Fibroblast of skin of left quadriceps (primary cell): ENCODE measurements at regions not wholly inside any gene's neighbourhood (a gene's known extent, or its start where the extent isn't known, plus 50 kb on each side); places are given as distances from the start of the nearest gene placed in this dataset.

Experiments
- DNase-seq, 2 experiments: peaks; one replicate each; pipeline ENCODE4 v3.0.0-alpha.2; 2013; ENCODE audit warnings: low read depth in 2 of 2

DNA sequence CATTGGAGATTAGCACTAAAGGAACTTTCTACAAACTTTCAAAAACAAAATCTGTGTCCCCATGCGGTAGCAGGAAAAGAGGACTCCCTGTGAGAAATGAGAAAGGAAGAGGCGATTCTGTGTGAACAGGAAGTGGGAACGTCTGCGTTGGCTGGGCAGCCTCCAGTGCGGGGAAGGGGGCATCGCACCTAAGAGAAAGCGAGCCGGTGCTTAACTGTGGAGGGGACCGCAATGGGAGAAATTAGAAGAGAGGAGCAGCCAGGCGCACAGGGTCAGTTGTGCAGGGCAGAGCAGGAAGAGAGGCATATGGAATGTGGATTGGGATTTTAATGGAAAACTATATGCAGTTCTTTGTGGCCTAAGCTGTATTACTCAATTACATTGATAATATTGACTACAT is 77.4 kb upstream of the DOCK9 start:
- DNase-seq = no peak

DNA sequence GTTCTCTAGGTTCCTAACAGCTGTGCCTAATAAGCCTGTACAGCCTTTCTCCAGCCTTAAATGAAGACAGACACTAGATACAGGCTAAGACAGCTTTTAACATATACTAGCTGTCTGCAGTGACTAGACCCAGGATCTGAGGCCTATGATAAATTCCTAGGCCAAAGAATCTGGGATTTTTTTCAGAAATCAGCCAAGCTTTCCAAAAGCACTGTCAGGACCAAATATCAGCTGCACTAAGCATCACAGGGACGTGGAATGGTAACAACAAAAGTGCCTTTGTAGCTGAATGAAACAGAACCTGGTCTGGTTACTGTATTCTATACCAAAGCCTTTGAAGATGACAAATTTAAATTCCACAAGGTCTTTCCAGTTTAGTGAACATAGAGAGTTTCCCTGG is 77.9 kb upstream of the DOCK9 start:
- no peak for DNase-seq

DNA sequence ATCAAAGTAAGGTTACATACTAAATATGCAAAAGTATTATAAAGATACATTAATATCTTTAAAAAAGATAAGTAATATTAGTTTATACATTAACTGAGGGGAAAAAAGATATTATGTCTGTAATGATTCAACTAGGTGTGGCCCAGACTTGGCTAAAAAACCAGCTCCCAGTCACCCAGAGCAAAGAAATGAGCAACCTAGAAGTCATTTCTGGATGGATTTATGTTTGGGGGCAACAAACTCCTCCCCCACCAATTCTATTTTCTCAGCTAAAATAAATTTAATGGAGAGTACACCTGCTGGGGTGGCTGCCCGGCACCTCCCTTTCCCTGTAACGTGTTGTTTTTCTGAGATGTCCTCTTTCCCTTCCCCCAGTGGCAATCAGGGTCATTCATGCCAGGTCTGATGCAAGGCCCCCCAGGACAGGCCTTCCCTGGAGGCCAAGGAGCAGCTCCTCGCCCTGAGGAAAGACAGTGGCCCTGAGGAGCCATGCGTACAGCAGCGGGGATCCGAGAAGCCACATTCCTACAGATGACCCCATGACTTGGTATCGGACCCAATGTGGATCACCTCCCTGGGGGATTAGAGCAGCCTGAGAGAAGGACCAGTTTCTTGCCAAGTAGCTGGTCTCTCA is 78.6 kb upstream of the DOCK9 start:
- DNase-seq = no peak

DNA sequence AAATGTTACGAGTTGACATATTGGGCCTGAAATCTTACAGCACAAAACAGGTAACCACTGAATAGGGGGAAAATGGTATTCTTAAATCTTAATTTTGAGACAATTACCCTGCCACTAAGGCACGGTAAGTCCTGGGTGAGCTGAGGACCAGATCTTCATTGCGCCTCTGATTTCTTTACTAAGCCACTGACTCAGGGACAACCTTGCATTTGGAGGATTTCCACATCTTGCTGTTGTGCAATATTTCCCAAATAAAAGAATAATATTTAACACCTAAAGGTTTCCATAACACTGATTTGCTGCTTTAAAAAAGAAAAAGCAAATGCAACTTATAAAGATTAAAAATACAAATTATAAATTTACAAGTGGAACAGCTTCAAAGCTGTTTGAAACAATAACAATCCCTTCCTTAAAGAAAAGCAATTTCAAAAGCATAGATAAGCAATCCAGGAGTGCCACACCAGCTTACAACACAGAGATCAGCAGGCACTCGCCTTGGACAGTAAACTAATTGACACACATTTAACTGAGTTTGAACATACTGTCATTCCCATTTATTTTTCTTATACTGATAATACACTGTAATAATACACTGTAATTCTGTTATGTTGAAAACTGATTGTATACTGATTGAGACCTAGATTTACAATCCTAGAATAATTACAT is 79.6 kb upstream of the DOCK9 start:
- no peak for DNase-seq

DNA sequence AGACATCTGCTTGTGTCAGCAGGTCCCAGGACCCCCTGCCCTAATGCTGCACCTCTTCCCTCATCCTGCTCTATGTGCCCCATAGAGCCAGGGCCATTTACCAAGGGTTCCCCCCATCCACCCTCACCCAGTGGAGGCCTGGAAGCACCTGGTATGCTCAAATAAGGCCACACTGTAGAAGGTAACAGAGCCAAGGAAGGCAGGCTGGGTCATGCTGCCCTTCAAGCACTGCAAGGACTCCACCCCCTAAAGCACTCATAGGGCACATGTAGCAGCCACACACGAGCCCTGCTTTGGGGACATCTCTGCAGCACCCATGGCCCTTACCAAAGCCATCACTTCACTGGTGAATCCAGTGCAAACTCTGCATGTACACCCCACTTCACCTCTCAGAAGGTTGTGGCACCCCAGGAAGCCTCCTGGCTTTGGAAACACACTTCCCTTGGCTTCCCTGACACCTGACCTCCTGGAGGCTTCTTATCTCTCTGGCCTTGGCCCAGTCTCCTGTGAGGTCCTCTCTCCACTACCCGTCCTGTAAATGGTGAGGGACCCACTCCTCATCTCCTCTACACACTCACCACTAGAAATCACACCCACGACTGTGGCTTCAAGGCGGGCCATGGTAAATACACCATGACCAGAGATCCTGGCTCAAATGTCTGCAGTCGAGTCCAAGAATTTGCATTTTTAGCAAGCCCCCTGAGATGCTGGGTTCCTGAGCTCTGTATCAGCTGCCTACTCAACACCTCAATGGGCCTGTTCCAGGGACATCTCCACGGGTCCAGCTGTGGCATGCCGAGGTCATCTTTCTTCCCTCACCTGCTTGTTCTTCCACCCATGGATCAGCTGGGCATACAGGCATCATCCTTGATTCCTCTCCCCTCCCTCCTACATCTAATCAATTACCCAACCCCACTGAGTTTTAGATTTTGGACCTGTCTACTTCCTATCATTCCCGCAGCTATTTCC is 80.9 kb upstream of the DOCK9 start:
- no peak for DNase-seq

DNA sequence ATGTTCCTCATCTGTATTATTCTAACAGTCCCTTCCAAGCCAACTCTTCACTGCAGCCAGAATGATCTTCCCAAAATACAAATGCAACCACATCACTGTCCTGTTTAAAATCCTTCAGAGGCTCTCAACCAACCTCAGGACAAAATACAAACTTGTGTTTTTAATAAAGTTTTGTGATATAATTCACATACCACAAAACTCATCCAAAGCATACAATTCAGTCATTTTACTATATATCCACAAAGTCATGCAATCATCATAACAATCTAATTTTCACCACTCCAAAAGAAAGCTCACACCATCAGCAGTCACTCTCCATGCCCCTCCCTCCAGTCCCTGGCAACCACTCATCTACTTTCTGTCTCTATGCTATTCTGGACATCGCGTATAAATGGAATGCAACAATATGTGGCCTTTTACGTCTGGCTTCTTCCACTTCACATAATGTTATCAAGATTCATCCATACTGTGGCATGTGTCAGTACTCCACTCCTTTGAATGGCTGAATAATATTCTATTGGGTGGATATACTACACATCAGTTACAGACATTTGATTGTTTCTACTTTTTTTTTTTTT is 81.7 kb upstream of the DOCK9 start:
- no peak for DNase-seq

DNA sequence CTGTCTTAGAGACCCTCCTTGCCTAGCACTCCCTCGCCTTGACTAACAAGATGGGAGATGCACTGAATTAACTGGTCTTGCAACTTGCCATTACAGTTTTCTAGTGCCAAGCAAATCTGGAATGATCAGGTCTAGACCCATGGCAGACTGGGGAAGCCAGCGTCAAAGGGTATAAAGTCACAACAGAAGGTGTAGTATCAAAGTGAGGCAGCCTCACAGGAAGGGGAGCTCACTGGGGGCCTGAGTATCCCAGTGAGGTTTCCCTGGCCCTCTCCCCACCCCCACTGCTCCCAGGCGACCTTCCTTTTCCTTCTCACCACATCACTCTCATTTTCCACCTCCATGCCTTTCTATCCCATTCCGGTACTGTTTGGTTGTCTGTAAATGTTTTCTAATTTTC is 83.5 kb upstream of the DOCK9 start:
- DNase-seq = no peak

DNA sequence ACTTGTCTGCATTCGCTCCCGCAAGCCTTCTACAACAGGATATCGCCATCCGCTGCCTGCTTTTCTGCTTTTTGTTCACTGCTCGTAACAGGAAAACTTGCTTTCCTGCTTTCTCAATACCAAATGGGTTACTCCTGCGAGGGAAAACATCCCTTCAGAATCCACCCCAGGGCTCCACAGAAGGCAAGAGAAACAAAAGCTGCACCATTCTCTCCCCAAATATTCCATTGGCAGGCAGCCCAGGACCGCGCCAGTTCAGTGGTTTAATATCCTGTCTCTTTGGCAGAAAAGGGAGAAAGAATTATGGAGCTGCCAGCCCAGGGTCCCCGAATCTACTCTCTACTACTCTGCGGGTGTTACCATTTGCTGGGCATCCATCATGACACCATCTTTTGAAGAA is 84.7 kb upstream of the DOCK9 start:
- DNase-seq = no peak

DNA sequence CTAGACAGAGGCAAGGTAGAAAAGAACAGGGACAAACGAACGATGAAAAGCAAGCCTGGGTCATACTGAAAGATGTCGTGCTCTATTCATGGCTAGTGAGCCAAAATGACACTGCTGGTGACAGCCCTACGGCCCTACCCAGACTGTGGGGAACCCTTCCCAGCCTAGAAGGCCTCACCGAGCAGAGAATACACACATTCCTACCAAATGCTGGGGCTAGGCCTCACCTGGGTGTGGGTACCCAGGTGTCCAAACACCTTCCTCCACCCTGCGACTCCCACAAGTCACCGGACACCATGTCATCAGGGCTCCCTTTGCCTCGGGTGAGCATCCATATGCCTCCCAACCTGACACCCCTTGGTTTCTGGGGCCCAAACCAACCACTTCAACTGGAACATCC is 85.3 kb upstream of the DOCK9 start:
- DNase-seq = no peak

DNA sequence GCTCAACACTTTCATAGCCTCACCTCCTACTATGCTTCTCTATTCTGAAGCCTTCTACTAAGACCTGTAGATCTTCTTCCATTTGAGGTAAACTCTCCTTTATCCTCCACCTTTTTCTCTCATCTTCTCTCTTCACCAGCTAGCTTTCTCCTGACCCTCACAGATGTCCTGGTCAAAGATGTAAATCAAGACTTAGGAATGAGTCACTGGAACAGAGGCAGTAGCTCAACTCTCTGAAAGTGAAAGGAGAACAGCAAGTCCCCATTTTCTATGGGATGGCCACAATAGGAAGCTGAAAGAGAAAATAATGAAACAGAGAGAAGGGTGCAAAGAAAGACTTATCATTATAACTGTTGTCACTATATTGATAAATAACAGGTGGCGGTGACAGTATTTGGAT is 86.1 kb upstream of the DOCK9 start:
- DNase-seq = no peak

DNA sequence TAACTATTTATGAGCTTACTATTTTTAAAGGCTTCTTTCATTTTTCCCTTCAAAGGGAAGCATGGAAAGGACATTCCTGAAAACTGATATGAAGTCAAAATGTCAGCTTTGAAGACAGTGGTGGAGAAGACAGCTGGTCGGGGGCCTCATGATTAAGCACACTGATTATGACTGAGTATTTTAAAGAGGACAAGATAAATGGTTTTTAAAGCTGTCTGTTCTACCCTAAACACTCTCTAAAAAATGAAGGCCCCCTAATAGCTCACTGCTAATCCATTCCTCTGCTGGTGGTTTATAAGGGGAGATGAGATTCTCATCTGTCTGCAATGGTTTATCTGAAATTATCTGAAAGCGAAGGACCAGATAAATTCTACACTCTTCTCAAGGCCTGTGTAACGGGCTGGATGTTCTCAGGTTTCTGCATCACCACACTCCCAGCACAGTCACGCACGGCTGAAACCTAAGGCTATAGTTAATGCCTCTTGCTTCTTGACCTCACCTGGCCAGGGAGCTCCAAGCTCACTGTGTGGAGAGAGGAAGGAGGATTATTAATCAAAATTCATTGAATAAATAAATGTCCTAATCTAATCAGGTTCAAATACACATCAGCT is 86.9 kb upstream of the DOCK9 start:
- no peak for DNase-seq

DNA sequence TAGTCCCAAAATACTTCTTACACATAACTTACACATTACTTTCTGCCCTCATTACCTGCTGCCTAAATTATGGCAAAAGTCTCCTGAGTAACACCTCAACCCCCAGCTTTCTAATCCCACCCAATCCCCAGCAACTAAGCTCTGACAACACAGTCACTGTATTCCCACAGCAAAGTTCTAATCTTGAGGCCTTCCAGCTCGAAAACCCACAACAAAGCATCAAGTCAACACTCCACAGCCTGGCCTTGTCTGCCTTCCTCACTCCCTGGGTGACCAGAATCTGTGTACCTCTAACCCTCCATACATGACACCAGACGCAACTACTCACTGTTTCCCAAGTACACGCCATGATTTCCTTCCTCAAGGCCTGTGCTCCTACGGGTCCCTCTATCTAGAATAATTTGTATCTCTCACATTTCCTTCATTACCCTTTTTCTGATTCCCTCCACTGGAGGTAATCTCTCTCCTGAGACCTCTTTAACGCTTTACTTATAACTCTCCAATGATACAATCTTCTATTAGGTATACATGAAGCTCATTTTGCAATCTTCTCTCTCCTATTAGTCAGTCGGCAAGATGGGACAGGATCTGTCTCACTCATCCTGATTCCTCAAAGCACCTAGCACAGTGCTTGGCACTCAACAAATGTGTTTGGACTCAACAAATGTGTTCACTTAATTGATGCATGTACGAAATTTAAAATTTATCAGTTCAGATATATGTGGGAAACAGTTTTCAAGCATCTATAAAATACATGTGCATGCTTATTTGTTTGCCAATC is 87.6 kb upstream of the DOCK9 start:
- DNase-seq = no peak

DNA sequence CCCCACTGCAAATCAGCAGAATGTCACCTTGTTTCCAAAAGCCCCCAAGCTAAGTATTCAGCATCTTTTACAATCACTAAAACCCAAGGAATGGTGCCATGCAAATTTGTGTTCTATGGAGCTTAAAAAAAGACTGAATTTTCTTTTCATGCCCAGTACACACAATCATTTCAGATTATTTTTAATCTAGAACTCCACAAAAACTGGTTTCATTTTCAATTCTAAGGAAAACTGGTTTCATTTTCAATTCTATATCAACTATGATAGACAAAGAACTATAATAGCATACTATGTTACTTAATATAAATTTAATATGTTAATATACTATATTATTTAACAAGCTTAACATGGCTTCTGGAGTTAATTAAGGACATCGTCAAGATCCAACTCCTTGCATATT is 88.4 kb upstream of the DOCK9 start:
- DNase-seq = no peak

DNA sequence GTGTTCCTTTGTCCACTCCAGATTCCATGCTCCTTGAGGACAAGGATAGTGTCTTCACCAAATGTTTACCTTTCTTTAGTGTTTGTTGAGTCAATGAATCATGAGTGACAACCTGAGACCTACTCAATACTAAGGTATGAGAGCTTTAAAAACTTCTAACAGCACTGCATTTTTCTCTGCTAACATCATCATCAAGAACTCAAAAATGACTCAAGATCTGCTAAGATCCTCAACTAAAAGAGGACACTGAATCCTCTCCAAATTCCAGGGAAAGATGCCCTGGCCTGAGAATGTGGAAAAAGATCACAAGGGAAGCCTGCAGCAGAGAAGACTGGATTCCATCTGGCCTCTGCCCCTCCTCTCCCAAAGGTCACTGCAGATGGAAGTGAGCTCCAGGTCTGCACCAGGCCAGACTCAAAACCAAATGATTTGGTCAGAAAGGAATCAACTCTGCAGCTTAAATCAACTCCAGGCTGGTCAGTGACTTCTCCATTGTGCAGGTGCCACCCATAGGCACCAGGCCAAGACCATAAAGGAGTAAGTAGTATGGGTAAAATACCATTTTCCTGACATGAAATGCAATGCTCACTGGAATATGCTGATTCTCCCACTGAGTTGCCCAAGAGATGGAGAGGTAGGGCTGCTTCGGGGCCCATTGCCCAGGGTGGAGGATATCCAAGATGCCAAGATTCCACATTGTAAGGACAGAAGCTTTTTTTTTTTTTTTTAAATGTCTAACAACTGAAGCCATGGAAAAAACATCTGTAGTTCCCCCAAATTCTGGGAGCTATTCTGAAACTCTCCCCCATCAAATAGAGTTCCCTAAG is 89.5 kb upstream of the DOCK9 start:
- DNase-seq = peak; percentile 38 to 44

DNA sequence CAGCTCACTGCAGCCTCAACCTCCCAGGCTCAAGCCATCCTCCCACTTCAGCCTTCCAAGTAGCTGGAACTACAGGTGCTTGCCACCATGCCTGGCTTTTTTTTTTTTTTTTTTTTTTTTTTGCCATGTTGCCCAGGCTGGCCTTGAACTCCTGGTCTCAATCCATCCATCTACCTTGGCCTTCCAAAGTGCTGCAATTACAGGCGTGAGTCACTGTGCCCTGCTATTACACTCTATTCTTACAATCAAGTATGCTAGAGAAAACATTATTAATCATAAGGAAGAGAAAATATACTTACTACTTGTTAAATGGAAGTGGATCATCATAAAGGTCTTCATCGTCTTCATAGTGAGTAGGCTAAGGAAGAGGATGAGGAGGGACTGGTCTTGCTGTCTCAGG is 93.3 kb upstream of the DOCK9 start:
- no peak for DNase-seq

DNA sequence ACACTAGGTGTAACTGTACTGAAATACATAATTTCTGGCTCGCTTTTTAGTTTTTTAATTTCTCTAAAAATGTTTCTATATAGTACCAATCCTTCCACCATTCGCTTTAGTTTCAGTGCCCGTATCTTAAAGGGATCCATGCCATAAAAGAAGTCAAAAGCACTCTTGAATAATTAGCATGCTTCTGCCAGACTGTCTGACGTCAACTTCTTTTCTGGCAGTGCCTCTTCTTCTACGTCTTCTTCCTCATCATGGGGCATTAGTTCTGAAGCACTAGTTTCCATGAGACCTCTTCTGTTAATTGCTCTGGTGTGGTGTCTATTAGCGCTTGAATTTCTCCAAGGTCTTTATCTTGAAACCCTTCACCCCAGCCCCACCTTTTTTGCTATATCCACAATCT is 93.8 kb upstream of the DOCK9 start:
- no peak for DNase-seq

DNA sequence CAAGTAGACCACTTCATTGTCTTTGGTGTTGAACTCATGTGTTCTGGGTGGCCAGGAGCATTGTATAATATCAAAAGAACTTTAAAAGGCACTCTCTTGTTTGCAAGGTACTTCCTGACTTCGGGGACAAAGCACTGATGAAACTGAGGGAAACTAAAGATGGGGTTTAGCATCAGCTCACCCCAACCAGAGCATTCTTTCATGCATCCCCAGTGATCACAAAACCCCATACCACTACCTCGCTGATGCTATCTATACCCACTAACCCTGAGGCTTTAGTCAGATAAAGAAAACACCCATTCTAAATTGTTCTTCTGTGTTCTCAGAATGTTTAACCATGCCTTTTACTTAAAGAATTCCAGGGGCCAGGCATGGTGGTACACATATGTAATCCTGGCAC is 94.5 kb upstream of the DOCK9 start:
- DNase-seq = no peak

DNA sequence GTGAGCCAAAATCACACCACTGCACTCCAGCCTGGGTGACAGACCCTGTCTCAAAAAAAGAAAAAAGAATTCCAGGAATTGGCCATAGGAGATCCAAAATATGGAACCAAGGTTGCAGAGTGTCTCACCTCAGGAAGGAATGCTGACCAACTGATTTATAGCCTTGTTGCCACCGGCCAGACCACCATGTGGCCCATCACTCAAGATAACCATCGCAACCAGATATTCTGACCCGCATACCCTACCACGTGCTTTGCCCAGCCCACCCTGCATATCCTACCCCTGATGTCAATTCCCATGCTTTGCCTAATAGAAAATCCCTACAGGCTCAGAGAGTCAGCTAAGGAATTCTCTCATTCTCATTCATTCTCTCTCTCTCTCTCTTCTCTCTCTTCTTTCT is 95.1 kb upstream of the DOCK9 start:
- DNase-seq = no peak

DNA sequence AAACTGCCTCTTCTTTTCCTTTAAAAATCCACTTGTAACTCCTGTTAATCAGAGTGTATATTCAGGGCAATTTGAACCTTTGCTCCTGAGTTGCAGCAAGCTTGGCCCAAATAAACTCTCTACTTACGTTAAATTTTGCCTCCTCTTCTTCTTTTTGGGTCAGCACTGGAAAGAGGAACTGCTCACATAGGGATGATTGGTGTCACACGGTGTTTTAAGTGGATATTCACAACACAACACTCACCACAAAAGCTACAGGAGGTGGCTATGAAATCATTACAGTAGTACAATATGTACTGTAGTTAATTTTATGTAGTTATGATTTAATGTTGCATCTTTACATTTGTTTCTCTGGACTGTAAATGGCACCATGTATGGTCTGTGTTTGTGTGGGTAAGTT is 96.8 kb upstream of the DOCK9 start:
- DNase-seq = no peak
